ENCODE measurements at regions not wholly inside any gene's neighbourhood (a gene's known extent, or its start where the extent isn't known, plus 50 kb on each side); places are given as distances from the start of the nearest gene placed in this dataset.

DNA sequence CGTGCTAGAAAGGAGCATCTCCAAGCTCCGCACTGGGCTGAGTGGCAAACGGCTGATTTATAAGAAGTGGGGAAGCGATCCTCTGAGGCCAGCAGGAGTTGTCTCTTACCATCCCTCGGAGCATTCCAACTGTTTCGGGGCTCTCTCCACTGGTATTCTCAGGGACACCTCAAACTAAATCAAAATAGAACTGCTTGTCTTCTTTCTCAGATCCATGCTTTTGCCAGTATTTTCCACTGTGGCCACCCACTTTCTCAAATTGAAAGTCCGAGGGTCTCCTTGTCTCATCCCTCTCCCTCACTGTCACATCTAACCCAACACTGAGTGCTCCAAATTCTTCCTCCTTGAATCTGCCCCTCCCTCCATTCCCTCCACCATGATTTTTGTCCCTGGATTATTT is 83.2 kb upstream of the LEP start:
- TF ChIP-seq POLR2A (IDR thresholded peaks at IDR 0.05): no peak
- no peak for TF ChIP-seq CTCF (IDR thresholded peaks at IDR 0.05)
- TF ChIP-seq POLR2AphosphoS5 (IDR thresholded peaks at IDR 0.05): no peak
